Astrocyte of the cerebellum (primary cell): ENCODE measurements at regions not wholly inside any gene's neighbourhood (a gene's known extent, or its start where the extent isn't known, plus 50 kb on each side); places are given as distances from the start of the nearest gene placed in this dataset.

Experiments
- DNase-seq: peaks from one replicate; pipeline ENCODE4 v3.0.0-alpha.2; 2011; ENCODE audit warnings: low read depth
- H3K4me3 ChIP-seq: 2 replicates; pipeline ENCODE4 v1.5.1; 2011; ENCODE audit warnings: mild to moderate bottlenecking, low read depth, low read length, moderate library complexity
- in situ Hi-C: cut with HindIII; loops from 2 replicates; pipeline ENCODE4 v1.10.0; 2017; ENCODE audit warnings: low sequenced_read_pairs
- TF ChIP-seq, protein P1 (sequence below): IDR thresholded peaks from 2 replicates; pipeline ENCODE4 v1.5.1; 2012; ENCODE audit warnings: low read length, low read depth, moderate library complexity, mild to moderate bottlenecking; ENCODE audit errors: missing control alignments

DNA sequence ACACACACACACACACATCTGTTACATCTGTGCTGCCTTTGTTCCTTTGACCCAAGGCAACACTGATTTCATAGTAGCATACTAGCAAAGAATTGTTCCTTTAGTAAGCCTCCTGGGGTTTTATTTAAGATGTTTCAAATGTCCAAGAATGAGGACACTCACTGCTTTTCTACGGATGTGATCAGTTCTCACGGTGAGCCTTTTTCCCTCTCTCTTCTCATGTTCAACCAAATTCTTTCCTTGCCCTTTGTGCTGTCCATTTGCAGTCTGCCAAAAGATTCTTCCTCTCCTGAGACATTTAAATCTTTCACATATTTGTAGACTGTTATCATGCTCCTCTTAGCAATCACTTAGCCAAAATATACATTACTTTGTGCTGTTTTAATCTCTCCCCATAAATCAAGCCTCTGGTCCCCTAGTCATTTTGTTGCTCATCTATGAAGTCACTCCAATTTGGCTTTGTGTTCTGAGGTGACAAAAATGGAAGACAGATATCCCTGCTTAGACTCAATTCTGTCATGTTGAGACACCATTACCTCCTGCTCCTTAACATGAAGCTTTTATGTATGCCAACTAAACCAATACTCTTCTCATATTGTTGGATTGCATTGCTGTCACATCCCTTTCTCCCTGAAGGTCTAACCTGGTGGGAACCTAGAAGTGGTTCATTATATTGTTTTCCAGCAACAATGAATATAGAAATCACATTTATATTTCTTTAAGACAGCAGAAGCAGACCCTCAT lies 1605.3 kb upstream of the ACVR2A start:
- no peak overlapping the region for H3K4me3 ChIP-seq
- in situ Hi-C loops: no loop called here
- TF ChIP-seq, protein P1, sequence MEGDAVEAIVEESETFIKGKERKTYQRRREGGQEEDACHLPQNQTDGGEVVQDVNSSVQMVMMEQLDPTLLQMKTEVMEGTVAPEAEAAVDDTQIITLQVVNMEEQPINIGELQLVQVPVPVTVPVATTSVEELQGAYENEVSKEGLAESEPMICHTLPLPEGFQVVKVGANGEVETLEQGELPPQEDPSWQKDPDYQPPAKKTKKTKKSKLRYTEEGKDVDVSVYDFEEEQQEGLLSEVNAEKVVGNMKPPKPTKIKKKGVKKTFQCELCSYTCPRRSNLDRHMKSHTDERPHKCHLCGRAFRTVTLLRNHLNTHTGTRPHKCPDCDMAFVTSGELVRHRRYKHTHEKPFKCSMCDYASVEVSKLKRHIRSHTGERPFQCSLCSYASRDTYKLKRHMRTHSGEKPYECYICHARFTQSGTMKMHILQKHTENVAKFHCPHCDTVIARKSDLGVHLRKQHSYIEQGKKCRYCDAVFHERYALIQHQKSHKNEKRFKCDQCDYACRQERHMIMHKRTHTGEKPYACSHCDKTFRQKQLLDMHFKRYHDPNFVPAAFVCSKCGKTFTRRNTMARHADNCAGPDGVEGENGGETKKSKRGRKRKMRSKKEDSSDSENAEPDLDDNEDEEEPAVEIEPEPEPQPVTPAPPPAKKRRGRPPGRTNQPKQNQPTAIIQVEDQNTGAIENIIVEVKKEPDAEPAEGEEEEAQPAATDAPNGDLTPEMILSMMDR: no peak
- DNase-seq: peak; percentile 28

- in situ Hi-C loops: no loop called here
- TF ChIP-seq, protein P1: no peak
- no peak overlapping the region for H3K4me3 ChIP-seq
- no peak for DNase-seq
Measured at GRCh38 chr2:146238254-146238966, 1606.4 kb upstream of the ACVR2A start.

DNA sequence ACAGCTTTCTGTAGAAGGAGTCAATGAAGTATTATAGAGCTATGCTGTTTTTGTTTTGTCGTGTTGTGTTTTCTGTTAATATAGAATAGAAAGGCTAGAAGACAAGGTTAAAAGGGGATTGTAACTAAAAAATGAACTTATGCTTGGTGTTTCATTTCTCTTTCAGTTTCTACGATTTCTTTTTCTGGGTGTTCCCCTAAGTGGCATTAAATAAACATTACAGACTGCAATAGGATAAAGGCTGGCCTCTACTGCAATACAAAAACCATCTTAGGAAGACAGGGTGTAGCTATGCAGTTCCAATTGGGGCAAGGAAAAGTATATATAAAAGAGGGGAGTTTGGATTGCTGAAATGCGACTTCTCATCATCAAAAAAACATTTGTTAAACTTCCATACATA lies 1609.7 kb upstream of the ACVR2A start:
- H3K4me3 ChIP-seq: no peak overlapping the region
- TF ChIP-seq, protein P1: no peak
- in situ Hi-C loops: no loop called here
- DNase-seq: no peak

DNA sequence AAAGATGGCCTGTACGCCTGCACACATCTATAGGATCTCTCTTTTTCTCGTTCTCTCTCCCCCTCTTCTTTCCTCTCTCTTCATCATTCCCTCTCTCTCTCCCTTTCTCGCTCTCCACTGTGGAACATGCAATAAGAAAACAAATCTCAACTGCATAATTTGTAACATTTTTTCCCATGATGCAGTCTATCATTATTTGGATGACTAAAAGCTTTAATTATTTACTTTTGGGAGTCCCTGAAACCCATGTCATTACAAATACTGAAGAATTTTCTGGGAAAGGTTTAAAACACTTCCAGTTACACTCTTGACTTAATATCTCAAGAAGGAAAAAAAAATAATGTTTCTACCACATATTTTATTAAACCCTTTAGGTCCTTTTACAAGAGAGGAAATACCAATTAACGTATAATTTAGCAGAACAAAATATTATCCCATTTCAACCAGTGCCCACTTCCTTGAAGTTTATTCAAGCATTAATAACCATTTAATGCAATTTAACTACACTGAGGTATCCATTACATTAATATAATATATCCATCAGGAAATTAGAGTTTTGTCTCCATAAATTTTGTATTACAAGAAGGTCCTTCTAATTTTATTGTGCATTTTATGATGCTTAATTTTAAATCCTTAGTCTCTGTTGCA lies 1615.2 kb upstream of the ACVR2A start:
- no peak for DNase-seq
- TF ChIP-seq, protein P1: no peak
- in situ Hi-C loops: no loop called here
- H3K4me3 ChIP-seq: no peak overlapping the region

DNA sequence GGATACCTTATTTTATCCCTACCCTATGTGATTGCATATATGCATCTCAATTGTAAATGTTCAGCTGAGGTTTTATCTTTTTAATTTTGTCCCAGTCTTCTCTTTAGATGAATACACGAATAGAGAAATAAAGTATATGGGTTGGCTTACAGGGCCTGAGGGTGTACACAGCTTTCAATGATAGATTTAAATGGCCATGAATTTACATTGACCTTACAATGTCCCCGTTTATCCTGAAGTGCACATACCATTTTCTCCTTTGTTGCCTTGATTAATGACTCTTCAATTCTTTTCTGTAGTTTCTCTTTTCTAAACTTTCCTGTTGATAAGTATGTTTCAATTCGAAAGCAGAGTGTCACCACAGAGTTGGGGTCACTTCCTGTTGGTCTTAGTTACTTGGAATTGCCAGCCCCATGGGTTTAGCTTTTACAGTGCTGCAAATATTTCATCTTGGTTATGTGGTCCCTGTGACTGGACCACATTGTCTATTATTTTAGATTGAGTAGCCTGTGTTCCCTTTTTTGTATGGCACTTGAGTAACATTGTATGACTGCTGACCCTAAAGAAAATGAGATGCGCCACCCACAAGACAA lies 1616.3 kb upstream of the ACVR2A start:
- no peak for DNase-seq
- in situ Hi-C loops: no loop called here
- H3K4me3 ChIP-seq: no peak overlapping the region
- TF ChIP-seq, protein P1: no peak

- no peak for DNase-seq
- no peak overlapping the region for H3K4me3 ChIP-seq
- TF ChIP-seq, protein P1: no peak
- in situ Hi-C loops: no loop called here
Measured at GRCh38 chr2:146228020-146228393, 1616.8 kb upstream of the ACVR2A start.
